A673 (cell line): ENCODE measurements at regions not wholly inside any gene's neighbourhood (a gene's known extent, or its start where the extent isn't known, plus 50 kb on each side); places are given as distances from the start of the nearest gene placed in this dataset.

Source experiments
- BruUV-seq: library from RNA; stranded (reverse); fragments of 400-500 nt; replicated peaks from 2 replicates; lab custom pipeline; 2021; lab: Mats Ljungman, UMichigan
- CTCF ChIA-PET: fragments of 300-600 bp; sonication (Branson Sonifier 250); formaldehyde crosslinking; loops from one replicate; lab custom pipeline; 2022; ENCODE audit warnings: antibody characterized with exemption; lab: Charles Lee
- POLR2A ChIA-PET: fragments of 300-600 bp; sonication (Branson Sonifier 250); formaldehyde crosslinking; loops from one replicate; lab custom pipeline; 2022; ENCODE audit warnings: antibody characterized with exemption; ENCODE audit not compliant: low non-redundant PET; lab: Charles Lee
- DNase-seq: peaks from one replicate; pipeline ENCODE4 v3.0.0-alpha.2; 2015; ENCODE audit warnings: low spot score
- H3K27ac ChIP-seq: fragments of 200-600 bp; sonication (generic); 2 replicates; pipeline ENCODE4 v1.5.1; 2016; ENCODE audit warnings: mixed run types, low read depth, mild to moderate bottlenecking, mixed read lengths, antibody characterized with exemption, low read length; ENCODE audit not compliant: poor library complexity, severe bottlenecking
- H3K27me3 ChIP-seq: fragments of 200-600 bp; sonication (generic); replicated peaks from 2 replicates; pipeline ENCODE4 v1.6.1; 2017; ENCODE audit warnings: mixed run types, low read depth, mild to moderate bottlenecking, mixed read lengths, antibody characterized with exemption, low read length; ENCODE audit not compliant: insufficient read depth, poor library complexity
- H3K36me3 ChIP-seq: fragments of 200-600 bp; sonication (generic); 2 replicates; pipeline ENCODE4 v1.6.1; 2016; ENCODE audit warnings: mixed run types, mild to moderate bottlenecking, mixed read lengths, antibody characterized with exemption, low read length; ENCODE audit not compliant: insufficient read depth, poor library complexity, severe bottlenecking
- H3K4me1 ChIP-seq: fragments of 200-600 bp; sonication (generic); 2 replicates; pipeline ENCODE4 v1.6.1; 2017; ENCODE audit warnings: mixed run types, mild to moderate bottlenecking, mixed read lengths, antibody characterized with exemption, low read length; ENCODE audit not compliant: insufficient read depth, poor library complexity, severe bottlenecking
- H3K4me3 ChIP-seq: fragments of 200-600 bp; sonication (generic); 2 replicates; pipeline ENCODE4 v1.5.1; 2016; ENCODE audit warnings: low read depth, mixed run types, mild to moderate bottlenecking, mixed read lengths, low read length; ENCODE audit not compliant: poor library complexity, severe bottlenecking
- H3K9me3 ChIP-seq: fragments of 200-600 bp; sonication (generic); 2 replicates; pipeline ENCODE4 v1.6.1; 2016; ENCODE audit warnings: mixed run types, low read depth, mild to moderate bottlenecking, mixed read lengths, antibody characterized with exemption, low read length; ENCODE audit not compliant: poor library complexity, severe bottlenecking
- CTCF ChIP-seq: fragments of 300-800, 200-600 bp; sonication (generic); conservative IDR thresholded peaks from 2 replicates; pipeline ENCODE4 v1.5.1; 2017; ENCODE audit warnings: low read depth, mild to moderate bottlenecking, antibody characterized with exemption, low read length, moderate library complexity, mixed read lengths
- EZH2 ChIP-seq: fragments of 200-600 bp; sonication (generic); IDR thresholded peaks from 2 replicates; pipeline ENCODE4 v1.6.1; 2017; ENCODE audit warnings: borderline replicate concordance, low read depth, mild to moderate bottlenecking, mixed read lengths, antibody characterized with exemption, low read length; ENCODE audit not compliant: poor library complexity, severe bottlenecking
- intact Hi-C: fragments of 100-400 bp; cut with micrococcal nuclease; formaldehyde crosslinking; loops from one replicate; pipeline ENCODE4 v1.10.0; 2022; ENCODE audit not compliant: unreplicated experiment

GRCh38 chrX:132568291-132568690, 79.5 kb upstream of the MBNL3 start:
- Histone ChIP-seq H3K4me3 (no peak overlapping the region), H3K27me3 (no peaks in the 10 kb centered on the region), H3K9me3 (no peaks in the 10 kb centered on the region), H3K36me3 (no peaks in the 10 kb centered on the region), H3K27ac (no peak overlapping the region), H3K4me1 (no peaks in the 10 kb centered on the region)
- no TSS peak for BruUV-seq
- TF ChIP-seq EZH2 = no peak
- no peak for TF ChIP-seq CTCF
- CTCF ChIA-PET = interaction anchor here (0.5 kb wide), 1 partner anchor 724 kb away, joined by 6 read pairs; no protein-coding TSS in a partner anchor
- intact Hi-C loops = no loop called here
- DNase-seq = no peak
- POLR2A ChIA-PET = no interaction called here

- no peak for DNase-seq
- no TSS peak for BruUV-seq
- POLR2A ChIA-PET = no interaction called here
- CTCF ChIA-PET = no interaction called here
- Histone ChIP-seq H3K4me3 (no peak overlapping the region), H3K4me1 (no peaks in the 10 kb centered on the region), H3K27ac (no peak overlapping the region), H3K36me3 (no peaks in the 10 kb centered on the region), H3K27me3 (no peaks in the 10 kb centered on the region), H3K9me3 (no peaks in the 10 kb centered on the region)
- intact Hi-C loops = no loop called here
- TF ChIP-seq EZH2 (no peak), CTCF (no peak)
Observed at GRCh38 chrX:132565273-132565672, 76.4 kb upstream of the MBNL3 start.

GRCh38 chrX:132563976-132564375, 75.1 kb upstream of the MBNL3 start:
- CTCF ChIA-PET = no interaction called here
- Histone ChIP-seq H3K36me3 (no peaks in the 10 kb centered on the region), H3K4me1 (no peaks in the 10 kb centered on the region), H3K27me3 (no peaks in the 10 kb centered on the region), H3K9me3 (no peaks in the 10 kb centered on the region), H3K4me3 (no peak overlapping the region), H3K27ac (no peak overlapping the region)
- intact Hi-C loops = no loop called here
- POLR2A ChIA-PET = no interaction called here
- BruUV-seq = no TSS peak
- TF ChIP-seq EZH2 = no peak
- no peak for TF ChIP-seq CTCF
- DNase-seq = no peak
